H1 (cell line): ENCODE measurements at regions not wholly inside any gene's neighbourhood (a gene's known extent, or its start where the extent isn't known, plus 50 kb on each side); places are given as distances from the start of the nearest gene placed in this dataset.

Experiments
- BRCA1 ChIP-seq: IDR thresholded peaks from 2 replicates; pipeline ENCODE4 v1.6.1; 2012; ENCODE audit warnings: low read depth, low read length, improper control_type of control experiment
- CBX5 ChIP-seq: fragments of 300-800, 300-1000 bp; sonication (generic); IDR thresholded peaks from 2 replicates; pipeline ENCODE4 v1.7.1; 2016; ENCODE audit warnings: antibody characterized with exemption, low read length, low read depth
- CBX8 ChIP-seq: fragments of 300-800, 300-1000 bp; sonication (generic); IDR thresholded peaks from 2 replicates; pipeline ENCODE4 v1.7.1; 2016; ENCODE audit warnings: low read depth, low read length, borderline replicate concordance
- CEBPB ChIP-seq: IDR thresholded peaks from 2 replicates; pipeline ENCODE4 v1.6.1; 2012; ENCODE audit warnings: low read depth, low read length
- GTF2F1 ChIP-seq: IDR thresholded peaks from 2 replicates; pipeline ENCODE4 v1.6.1; 2012; ENCODE audit warnings: low read depth, low read length, improper control_type of control experiment, borderline replicate concordance
- HDAC6 ChIP-seq: IDR thresholded peaks from one replicate; pipeline ENCODE4 v1.7.1; 2012; ENCODE audit warnings: low read depth, mild to moderate bottlenecking, inconsistent platforms, low read length, moderate library complexity
- NRF1 ChIP-seq: IDR thresholded peaks from 2 replicates; pipeline ENCODE4 v1.6.1; 2011; ENCODE audit warnings: mild to moderate bottlenecking, low read depth, low read length, improper control_type of control experiment
- POU5F1 ChIP-seq: IDR thresholded peaks from 2 replicates; pipeline ENCODE4 v1.6.1; 2011; ENCODE audit warnings: low read depth, mild to moderate bottlenecking, low read length, moderate library complexity
- SP2 ChIP-seq: IDR thresholded peaks from 2 replicates; pipeline ENCODE4 v1.6.1; 2012; ENCODE audit warnings: mild to moderate bottlenecking, low read length, inconsistent platforms
- USF2 ChIP-seq: IDR thresholded peaks from 2 replicates; pipeline ENCODE4 v1.6.1; 2011; ENCODE audit warnings: low read length, improper control_type of control experiment
- TF ChIP-seq, protein P1 (sequence below), 3 experiments: IDR thresholded peaks; 1 replicate in 2 of 3; 2 replicates in 1 of 3; pipeline versions ENCODE4 v1.5.1 to v1.6.1; 2011; ENCODE audit warnings: low read length in 3 of 3, mild to moderate bottlenecking in 3 of 3, inconsistent platforms in 2 of 3, low read depth in 1 of 3, moderate library complexity in 1 of 3; ENCODE audit not compliant: insufficient read depth in 1 of 3; ENCODE audit errors: control extremely low read depth in 1 of 3

GRCh38 chr4:3670521-3671519, 95.4 kb upstream of the ADRA2C start (continued):
- TF ChIP-seq, protein P1, sequence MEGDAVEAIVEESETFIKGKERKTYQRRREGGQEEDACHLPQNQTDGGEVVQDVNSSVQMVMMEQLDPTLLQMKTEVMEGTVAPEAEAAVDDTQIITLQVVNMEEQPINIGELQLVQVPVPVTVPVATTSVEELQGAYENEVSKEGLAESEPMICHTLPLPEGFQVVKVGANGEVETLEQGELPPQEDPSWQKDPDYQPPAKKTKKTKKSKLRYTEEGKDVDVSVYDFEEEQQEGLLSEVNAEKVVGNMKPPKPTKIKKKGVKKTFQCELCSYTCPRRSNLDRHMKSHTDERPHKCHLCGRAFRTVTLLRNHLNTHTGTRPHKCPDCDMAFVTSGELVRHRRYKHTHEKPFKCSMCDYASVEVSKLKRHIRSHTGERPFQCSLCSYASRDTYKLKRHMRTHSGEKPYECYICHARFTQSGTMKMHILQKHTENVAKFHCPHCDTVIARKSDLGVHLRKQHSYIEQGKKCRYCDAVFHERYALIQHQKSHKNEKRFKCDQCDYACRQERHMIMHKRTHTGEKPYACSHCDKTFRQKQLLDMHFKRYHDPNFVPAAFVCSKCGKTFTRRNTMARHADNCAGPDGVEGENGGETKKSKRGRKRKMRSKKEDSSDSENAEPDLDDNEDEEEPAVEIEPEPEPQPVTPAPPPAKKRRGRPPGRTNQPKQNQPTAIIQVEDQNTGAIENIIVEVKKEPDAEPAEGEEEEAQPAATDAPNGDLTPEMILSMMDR (IDR thresholded peaks at IDR 0.05; ENCODE audit: control extremely low read depth in 1 of 3, insufficient read depth in 1 of 3, low read depth in 1 of 3, low read length in 3 of 3): no peak
- TF ChIP-seq NRF1: no peak
- no peak for TF ChIP-seq GTF2F1
- TF ChIP-seq HDAC6: no peak
- TF ChIP-seq CEBPB: no peak
- TF ChIP-seq SP2: no peak
- TF ChIP-seq CBX8: no peak
- TF ChIP-seq CBX5: no peak
- no peak for TF ChIP-seq USF2
- TF ChIP-seq POU5F1: no peak
- TF ChIP-seq BRCA1: no peak
